ENCODE measurements at regions not wholly inside any gene's neighbourhood (a gene's known extent, or its start where the extent isn't known, plus 50 kb on each side); places are given as distances from the start of the nearest gene placed in this dataset.

DNA sequence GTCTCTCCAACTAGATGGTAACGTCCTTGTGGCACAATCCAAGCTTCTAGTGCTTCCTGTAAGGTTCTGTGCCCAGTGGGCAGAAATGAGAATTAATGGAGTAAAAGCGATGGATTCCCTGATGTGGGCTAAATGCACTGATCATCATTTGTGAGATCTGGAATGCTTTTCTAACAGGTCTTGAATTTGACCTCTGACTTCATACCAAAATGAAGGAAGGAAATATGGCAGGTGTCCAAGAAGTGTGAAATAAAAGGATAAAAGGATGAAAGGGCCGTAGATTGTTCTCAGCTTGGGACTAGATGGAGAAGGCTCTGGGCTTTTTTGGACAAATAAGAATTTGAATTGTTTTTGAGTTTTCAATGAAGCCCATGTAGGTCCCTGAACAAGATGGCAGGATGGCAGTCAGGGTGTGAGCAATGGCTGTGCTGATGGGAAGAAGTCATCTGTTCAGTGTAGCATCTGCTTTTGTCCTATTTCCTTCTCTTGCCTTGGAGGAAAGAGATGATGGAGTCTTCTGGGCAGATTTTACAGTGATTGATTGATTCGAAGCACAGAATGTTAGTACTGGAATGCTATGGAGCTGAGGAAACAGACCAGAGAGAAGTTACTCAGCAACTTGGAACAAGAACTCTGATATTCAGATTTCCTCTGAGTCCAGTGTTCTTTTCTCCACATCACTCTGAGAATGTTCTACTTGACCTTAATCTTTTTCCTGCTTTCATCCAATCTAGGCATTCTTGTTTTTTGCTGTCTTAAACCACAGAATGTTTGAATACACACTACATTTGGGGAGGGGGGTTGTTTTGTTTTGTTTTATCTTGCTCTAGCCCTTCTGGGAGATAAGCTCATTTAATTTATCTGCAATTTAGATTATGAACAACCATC lies 286.0 kb downstream of the HLX start:
- no peak for DNase-seq

DNA sequence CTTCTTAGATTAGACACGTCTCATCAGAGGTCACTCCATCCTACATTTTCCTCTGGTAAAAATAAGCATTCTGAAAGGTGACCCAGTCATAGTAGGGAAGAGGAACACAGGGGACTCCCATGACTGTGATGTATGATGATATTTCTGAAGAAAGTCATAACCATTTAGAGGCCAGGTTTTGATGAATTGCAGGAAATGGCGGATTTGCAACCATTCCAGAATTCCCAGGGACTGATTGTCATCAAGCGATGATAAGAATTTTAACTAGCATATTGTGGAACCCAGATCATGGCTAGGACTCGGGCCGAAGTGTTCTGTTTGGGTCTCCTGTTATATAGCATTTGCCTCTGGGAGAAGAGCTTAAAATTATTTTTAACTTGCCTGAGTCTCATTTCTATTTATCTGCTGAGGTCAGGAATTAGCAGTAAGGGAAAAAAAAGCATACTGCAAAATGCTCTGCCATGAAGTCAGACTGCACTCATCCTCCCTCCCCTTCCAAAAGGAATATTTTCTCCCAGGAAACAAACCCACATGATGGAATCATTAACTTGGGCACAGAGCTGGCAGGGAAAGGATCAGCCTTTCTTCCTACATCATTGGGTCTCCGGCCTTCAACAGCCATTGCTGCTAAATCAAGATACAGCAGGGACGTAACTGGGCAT lies 286.7 kb downstream of the HLX start:
- no peak for DNase-seq

DNA sequence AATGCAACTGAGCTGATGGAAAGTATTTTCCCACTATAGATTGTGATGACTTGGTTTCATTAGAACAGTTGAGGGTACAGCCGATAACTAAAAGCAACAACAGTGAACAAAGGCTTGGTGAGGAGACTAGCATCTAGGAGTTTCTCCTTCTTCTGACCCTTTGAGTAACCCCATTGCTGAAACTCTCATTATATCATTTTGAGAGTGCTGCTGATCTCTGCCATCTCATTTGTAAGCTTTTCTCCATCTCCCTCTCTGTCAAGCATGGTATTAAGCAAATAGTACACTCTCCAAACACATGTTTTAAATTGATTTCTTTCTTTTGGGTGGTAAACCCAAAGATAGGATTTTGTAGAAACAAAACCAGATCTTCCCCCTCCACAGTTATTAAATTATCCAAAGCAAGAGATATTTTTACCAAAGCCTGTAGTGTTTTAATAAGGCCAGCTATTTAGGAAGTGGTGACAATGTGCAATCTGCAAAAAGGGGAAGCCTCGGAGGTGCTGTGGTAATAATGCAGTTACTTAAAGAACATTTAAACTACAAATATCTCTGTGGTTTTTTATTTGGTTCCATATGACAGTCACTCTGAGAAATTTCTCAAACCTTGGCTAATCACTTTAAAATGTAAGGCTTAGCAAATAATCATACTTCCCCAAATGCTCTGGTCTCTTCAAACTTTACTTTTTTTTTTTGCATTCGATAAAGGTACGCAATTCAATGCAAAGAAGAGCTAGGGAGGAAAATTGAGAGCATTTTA lies 287.5 kb downstream of the HLX start:
- DNase-seq, result peak; percentile 99

DNA sequence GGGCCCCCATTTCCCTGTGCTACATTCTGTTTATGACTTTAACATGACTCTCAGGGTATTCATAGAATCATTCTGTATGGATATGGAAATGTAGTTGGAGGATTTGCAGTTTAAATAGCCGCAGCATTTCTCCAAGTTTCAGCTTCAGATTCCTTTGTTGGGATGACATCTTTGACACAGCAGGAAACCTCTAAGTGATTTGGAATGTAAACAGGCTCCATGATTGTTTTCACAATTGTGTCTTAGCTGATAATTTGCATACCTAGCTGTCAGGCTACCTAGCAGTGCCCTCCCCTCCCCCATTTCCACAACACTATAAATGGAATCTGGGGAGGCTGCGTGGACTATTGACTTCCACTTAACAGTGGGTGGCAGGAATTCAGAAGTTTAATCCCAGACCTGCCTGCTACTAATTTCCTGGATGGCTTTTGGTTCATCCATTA lies 290.2 kb downstream of the HLX start:
- DNase-seq, result no peak

DNA sequence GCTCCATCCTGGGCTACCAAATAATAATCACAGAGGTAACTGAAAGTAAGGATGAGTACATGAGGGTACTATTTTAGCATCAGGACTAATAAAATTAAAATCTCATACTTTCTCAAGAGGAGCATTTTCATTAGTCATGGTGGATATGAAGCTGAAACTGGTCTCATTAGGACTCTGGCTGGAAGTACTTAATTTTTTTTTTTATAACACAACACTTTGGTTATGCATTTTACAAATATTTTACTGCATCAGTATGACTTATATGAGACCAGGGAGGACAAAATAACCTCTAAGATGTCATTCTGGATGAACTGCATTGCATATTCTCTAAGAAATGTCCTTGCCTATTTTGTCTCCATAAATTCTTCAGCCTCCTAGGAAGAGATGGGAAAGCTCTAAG lies 290.9 kb downstream of the HLX start:
- no peak for DNase-seq

DNA sequence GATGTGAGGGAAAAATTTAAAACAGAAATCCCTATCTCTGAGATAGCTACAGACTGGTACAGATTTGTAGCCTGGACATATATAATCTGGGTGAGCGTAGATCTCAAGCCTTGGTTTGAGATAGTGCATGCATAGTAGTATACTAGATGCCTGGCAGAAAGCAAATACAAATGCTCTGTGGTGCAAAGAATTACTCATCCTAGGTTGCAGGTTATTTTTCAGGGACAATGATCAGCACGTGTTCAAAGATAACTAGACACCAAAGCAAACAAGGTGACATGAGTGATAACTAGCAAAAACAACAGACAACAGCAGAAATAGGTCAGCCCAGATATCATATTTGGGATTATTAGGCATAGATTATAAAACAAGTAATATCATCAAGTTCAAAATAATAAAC lies 292.5 kb downstream of the HLX start:
- no peak for DNase-seq

DNA sequence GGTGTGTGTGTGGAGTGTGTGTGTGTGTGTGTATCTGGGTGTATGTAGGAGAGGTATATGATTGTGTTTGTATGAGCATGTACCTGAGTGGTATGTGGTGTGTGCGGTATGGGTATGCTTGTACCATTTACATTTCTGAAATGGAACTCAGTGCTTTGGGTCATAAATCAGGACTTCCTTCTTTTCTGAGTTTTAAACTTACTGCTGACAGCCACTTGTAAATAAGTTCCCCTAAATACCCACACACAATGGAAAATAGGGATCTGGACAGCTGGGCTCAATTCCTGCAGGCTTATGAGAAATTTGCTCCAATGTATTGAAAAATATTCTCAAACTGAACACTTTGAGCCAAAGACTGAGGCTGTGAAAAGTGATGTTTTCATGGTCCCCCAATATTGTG lies 293.6 kb downstream of the HLX start:
- no peak for DNase-seq

DNA sequence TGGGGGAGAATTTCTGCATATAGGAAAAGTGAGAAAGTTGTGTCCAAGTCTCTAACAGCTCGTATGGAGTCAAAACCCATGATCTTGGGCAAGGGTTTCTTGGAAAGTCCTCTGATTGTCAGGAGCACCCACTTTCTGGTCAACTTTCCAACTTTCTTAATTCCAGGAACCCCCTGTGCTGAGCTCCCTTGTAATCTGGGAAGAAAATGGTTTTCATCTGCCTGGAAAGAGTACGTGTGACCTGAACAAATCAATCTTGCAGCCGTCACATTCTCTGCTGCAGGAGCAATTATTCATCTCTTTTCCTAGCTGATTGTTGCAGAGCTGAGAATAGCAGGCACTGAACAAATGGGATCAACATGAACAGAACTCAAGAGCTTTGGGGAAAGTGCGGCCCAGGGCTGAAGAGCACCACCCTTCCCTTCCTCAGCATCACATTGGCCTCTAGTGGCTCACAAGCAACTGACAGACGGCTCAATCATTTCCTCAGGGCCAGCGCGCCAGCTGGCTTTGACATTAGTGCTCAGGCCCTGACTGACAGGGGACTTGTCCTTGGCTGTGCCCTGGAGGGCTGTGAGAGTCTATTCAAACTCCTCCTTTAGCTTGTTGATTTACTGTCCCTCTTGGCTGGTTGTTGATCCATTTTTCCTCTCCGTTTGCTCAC lies 295.2 kb downstream of the HLX start:
- DNase-seq, result no peak

DNA sequence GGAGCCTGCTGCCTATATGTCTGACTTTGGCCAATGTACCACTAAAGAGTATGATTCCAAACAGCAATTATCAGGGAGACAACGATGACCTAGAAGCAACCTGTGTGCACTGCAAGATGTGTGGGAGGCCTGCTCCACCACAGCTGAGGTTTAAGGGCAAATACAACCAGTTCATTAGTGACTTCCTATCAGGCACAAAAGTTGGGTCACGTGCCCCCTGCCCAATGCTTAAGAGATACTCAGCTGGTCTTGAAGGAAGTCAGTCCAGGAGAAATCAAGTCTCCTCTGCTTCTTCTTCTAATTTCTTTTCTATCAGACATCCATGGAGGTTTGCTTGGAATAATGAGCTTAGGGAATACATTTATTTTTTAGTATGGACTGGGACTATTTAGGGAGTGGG lies 296.0 kb downstream of the HLX start:
- no peak for DNase-seq

DNA sequence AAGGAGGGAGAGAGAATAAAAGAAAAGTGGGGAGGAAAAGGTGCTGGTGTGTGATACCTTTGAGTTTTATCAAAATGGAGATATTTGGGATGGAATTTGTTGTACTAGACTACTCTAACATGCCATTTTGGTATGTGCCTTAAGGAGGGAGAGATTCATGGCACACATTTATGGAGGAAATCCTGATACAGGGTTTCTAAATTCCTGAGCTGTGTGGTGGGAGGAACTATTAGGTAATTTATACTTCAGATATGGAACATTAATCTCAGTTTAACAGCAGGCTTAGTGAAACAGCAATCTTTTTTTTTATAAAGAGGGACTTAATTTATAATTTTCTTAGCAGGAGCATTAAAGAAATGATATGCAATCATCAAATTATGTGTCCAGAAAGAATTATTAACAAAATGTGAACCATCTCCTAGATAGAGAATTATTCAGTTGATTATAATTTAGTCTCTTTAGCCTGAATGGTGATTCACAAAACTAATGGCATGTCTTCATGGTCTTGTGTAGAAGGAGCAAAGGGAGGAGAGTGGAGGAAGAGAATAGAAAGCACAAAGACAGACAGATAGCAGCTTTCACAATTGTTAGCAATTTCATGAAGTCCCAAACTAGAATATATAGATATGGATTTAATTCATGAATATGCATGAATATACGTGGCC lies 301.6 kb downstream of the HLX start:
- DNase-seq, result no peak

DNA sequence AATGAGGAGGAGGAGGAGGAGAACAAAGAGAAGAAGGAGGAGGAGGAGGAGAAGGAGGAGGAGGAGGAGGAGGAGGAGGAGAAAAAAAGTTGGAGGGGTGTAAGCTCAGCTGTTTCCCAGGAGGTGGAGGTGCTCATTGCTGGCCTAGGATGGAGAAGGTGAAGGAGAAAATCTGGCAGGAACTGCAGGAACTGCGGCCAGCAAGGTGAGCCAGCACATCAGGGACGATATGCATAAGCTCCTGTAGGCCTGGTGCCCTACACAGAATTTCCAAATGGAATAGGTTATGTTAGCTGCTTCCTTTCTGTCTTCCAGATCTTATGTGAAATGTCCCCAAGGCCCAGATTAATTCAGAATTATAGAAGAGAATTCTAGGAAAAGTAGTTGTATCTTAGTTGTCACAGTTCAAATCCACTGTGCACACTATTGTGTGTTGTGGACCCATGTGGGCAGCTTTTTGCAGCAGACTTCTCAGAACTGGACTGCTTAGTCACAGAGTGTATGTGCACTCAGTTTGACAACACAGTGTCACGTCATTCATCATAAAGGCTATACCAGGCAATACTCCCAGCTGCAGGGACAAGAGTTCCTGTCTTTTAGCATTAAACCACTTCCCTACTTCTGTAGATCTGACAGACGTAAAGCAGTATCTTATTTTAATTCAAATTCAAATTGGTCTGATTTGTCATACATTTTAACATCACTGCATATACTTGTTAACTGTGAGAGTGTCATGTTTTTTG lies 303.7 kb downstream of the HLX start:
- DNase-seq, result peak; percentile 87

DNA sequence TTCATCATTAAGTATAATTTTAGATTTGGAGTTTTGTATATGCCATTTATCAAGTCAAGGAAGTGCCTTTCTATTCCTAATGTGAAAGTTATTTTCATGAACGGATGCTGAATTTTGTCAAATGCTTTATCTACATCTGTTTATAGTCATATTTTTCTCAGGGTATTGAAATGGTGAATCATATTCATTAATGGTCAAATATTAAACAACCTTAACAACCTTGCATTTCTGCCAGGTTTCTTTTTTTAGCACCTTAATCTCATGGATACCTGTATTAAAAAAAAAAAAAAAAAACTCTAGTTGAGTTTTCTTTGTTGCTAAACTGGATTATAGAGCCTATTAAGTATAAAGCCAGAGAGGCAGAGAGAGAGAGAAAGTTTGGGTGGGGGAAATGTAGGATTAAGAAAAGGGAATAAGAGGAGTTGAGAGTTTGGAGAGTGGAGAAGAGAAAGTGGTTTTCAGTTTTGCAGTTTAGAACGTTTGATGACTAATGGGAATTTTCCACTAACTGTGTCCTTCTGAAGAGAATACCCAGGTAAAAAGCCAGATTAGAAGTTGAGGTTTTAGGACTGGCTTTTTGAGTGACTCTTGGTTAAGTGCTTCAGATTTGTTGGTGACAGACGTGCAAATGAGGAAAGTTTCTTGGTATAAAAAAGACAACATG lies 305.0 kb downstream of the HLX start:
- DNase-seq, result no peak

DNA sequence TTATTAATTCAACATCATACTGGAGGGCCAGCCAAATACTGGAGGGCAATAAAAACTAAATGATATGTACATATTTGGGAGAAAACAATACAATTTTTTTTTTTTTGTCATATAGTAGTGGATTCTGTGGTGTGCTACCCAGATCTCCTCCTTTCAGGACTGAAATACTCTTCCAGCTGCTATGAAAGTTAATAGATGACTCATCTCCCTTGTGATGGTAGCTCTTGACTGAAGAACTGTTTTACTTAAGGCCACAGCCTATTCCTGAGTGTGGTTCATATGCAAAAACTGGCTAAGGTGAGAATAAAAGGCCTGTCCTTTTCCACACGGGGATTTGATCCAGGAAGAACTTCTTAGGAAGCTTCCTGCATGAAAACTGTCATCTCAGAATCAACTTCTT lies 307.9 kb downstream of the HLX start:
- peak; percentile 35 for DNase-seq

DNA sequence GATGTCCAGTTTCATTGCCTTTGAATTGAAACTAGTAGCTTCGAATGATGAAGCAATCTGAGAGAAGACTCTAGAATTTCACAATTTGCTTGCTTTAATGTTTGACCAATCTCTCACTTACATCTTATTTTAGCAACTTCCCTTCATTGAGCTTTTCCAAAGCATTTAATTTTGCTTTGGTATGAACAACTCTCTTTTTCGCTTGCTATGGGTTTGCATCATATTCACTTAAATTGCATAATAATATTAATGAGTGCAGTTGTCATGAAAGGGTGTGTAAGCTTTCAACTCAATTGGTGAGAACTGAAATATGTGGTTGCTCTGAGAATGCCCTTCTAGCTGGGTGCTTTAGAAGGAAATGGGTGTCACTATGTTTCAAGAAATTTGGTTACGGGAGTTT lies 309.2 kb downstream of the HLX start:
- peak; percentile 98 for DNase-seq

DNA sequence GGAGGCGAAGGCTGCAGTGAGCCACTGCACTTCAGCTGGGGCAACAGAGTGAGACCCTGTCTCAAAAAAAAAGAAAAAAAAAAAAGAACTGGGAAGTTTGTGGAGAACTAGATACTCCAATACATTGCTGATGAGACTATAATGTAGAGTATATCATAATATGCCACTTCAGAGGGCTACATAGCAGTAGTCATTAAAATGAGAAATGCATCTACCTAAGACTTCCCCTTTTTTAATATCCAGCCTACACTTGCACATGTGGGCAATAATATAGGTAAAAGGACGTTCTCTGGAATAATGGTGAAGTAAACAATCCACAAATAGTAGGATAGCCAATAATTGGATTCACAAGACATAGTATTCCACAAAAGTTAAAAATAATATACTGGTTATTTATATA lies 311.0 kb downstream of the HLX start:
- DNase-seq, result no peak

DNA sequence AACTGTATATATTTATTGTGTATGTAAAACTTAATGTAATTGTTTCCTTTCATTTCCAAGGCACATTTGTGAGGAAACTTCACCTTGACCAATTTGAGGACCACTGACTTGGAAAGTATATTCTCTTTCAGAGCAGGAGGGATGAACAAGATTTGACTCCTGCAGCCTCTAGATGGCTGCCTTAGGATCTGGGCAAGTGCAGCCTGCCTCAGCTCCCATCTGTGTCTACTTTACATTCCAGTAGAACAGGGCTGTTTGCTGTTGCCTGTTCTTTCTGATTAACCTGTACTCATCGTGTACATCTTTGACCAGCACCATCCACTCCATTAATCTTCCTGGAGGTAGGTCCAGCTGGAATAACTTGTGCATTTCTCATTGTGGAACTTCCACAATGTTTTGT lies 312.8 kb downstream of the HLX start:
- no peak for DNase-seq

DNA sequence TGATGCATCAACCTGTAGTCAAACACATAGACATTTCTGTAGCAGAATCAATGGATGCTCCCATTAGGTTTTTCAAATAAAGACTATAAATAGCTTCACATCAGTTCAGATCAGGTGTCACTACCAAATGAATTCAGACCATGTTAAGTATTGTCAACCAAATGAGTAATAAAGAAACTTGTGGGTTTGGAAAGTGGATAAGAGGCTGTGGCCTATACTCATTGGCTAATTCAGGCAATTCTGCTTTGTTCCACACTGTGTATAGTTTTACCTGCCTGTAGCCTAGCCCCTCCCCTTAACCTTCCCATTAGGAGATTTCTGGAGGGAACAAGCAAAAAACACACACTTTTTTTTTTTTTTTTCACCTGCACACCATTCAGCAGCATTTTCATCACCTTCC lies 321.2 kb downstream of the HLX start:
- no peak for DNase-seq

DNA sequence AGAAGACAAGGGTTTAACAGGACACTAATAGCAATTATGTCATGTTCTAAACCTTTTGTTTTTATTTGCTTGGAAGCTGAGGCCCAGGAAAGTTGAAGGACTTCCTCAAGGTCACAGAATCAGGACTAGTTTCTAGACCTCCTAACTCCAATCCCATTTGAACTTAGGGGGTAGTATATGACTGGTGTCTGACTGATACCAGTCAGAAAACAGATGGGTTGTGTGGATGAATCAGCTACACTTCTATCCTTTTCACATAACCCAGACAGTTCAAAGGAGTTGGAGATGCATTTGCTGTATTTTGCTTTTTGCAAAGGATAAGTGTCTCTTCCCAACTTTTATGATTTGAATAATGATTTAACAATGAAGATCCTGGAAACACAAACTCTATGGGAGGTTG lies 322.5 kb downstream of the HLX start:
- no peak for DNase-seq

DNA sequence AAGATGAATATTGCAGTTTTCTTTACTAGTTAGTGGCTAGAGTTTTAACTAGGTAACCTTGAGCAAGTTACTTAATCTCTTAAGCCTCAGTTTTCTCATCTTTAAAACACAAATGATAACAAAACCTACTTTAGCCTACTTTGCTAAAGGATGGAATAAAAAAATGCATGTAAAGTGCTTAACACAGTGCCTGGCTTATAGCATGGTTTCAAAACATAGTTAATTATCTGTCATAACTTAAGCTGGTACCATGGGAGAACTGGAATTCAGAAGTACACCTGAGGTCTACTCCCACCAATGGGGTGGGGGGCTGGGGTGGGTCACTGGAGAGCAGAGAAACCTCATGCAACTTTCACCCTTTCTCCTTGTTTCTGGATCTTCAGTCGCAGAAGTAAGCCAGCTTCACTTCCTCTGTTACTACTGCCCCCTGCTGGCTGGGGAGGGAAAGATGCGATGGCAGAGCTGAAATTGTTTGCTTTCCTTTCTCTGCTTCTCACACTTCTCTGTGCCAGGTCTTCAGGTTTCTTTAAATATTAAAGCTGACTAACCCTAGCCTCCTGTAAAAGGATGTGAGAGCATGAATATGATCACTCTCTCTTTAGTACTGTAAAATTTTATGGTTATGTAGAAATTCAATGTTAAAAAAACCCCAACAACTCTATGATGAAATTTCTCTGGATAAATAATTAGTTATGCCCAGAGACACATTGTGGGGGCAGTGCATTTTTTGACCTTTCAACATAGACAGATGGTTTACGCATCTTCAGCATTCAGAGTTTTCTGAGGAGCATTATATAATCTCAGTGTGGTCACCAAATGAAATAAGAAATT lies 324.2 kb downstream of the HLX start:
- peak; percentile 67 for DNase-seq

DNA sequence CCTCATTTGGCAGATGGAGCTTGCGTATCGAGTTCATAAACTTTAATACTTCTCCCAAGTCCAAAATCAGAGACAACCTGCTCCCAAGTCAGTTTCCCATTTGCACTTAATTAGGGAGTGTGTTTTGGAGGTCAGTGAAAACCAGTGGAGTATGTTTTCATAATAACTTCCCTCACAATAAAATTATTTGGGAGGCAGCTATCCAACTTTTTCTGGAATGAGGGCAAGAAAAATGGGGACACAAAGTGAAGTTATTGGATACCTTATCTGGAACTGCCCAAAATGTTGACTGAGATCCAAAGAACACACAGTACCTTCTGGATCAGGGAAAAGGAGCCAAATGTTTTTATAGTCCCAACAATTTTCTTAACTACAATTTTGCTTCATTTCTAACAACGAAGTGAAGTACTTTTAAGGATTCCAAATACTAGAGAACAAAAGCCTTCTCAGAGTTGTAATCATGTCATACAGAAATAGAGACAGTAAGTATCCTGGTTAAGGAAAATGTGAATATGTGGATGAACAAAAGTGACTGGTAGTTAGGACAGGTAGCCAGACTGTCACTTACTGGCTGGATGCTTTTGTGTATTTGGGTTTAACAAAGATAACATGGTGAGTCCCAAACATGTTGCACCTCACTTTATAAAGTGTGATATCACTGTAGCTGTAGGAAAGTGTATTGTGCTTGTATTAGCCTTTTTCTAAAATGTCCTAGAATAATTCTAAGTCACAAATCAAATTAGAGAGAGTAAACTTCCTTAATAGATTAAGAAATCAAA lies 325.0 kb downstream of the HLX start:
- no peak for DNase-seq
